SK-N-SH (cell line): ENCODE measurements at regions not wholly inside any gene's neighbourhood (a gene's known extent, or its start where the extent isn't known, plus 50 kb on each side); places are given as distances from the start of the nearest gene placed in this dataset.

Experiments used
- CTCF ChIA-PET: fragments of 300-600, 350-600 bp; formaldehyde crosslinking; extraction: SDS; loops from one replicate; lab custom pipeline; 2021; lab: Yijun Ruan, JAX
- POLR2A ChIA-PET: fragments of 350-600 bp; sonication (Branson Sonifier 250); formaldehyde crosslinking; extraction: SDS; loops from one replicate; lab custom pipeline; 2020; ENCODE audit warnings: antibody characterized with exemption, inconsistent platforms; lab: Yijun Ruan, JAX
- DNase-seq: peaks from one replicate; pipeline ENCODE4 v3.0.0; 2012
- H2AFZ ChIP-seq: fragments of 200-600 bp; sonication (generic); 2 replicates; pipeline ENCODE4 v1.8.1; 2016; ENCODE audit warnings: antibody characterized with exemption, mild to moderate bottlenecking, low read depth
- H3F3A ChIP-seq: fragments of 200-600 bp; sonication (generic); replicated peaks from 2 replicates; pipeline ENCODE3; 2016; ENCODE audit warnings: antibody characterized with exemption, mild to moderate bottlenecking; ENCODE audit not compliant: insufficient read depth
- H3K27ac ChIP-seq, 2 experiments: fragments of 200-500 bp in 1 of 2; fragments of 200-600 bp in 1 of 2; sonication (Bioruptor generic) in 1 of 2; sonication (generic), shearing (Covaris generic) in 1 of 2; 2 replicates each; pipeline versions ENCODE4 v1.5.1 to v1.6.1; 2014 to 2016; ENCODE audit warnings: low read depth in 2 of 2, inconsistent platforms in 1 of 2, low read length in 1 of 2, mild to moderate bottlenecking in 1 of 2, mixed read lengths in 1 of 2
- H3K27me3 ChIP-seq: fragments of 200-600 bp; sonication (generic), shearing (Covaris generic); 2 replicates; pipeline ENCODE4 v1.6.1; 2016; ENCODE audit warnings: mixed run types; ENCODE audit not compliant: insufficient read depth
- H3K36me3 ChIP-seq, 2 experiments: fragments of 200-500 bp in 1 of 2; fragments of 200-600 bp in 1 of 2; sonication (Bioruptor generic) in 1 of 2; sonication (generic) in 1 of 2; replicated peaks in 1 of 2; 2 replicates each; pipeline versions ENCODE3 to v1.5.1; 2014 to 2016; ENCODE audit warnings: low read length in 1 of 2, mild to moderate bottlenecking in 1 of 2; ENCODE audit not compliant: insufficient read depth in 2 of 2, control insufficient read depth in 1 of 2
- H3K4me1 ChIP-seq, 2 experiments: fragments of 200-500 bp in 1 of 2; fragments of 200-600 bp in 1 of 2; sonication (Bioruptor generic) in 1 of 2; sonication (generic), shearing (Covaris generic) in 1 of 2; 2 replicates each; pipeline versions ENCODE4 v1.5.1 to v1.6.1; 2014 to 2016; ENCODE audit warnings: low read depth in 1 of 2, low read length in 1 of 2, mixed run types in 1 of 2; ENCODE audit not compliant: insufficient read depth in 2 of 2, control insufficient read depth in 1 of 2
- H3K4me2 ChIP-seq: fragments of 200-600 bp; sonication (generic), shearing (Covaris generic); 2 replicates; pipeline ENCODE4 v1.6.1; 2017; ENCODE audit warnings: mixed run types
- H3K4me3 ChIP-seq, 2 experiments: fragments of 200-500 bp in 1 of 2; fragments of 200-600 bp in 1 of 2; sonication (Bioruptor generic) in 1 of 2; sonication (generic), shearing (Covaris generic) in 1 of 2; 2 replicates each; pipeline versions ENCODE4 v1.5.1 to v1.8.1; 2014 to 2016; ENCODE audit warnings: low read depth in 2 of 2, inconsistent platforms in 1 of 2, low read length in 1 of 2, mild to moderate bottlenecking in 1 of 2, mixed read lengths in 1 of 2, moderate library complexity in 1 of 2
- H3K79me2 ChIP-seq: fragments of 200-600 bp; sonication (generic); 2 replicates; pipeline ENCODE4 v1.8.1; 2017; ENCODE audit warnings: mild to moderate bottlenecking; ENCODE audit not compliant: insufficient read depth
- H3K9ac ChIP-seq: fragments of 200-600 bp; sonication (generic); 2 replicates; pipeline ENCODE4 v1.6.1; 2017; ENCODE audit warnings: mixed run types
- H3K9me2 ChIP-seq: fragments of 200-600 bp; sonication (generic); 2 replicates; pipeline ENCODE4 v1.6.1; 2017; ENCODE audit warnings: mixed run types
- H3K9me3 ChIP-seq: fragments of 200-600 bp; sonication (generic); 2 replicates; pipeline ENCODE4 v1.6.1; 2017; ENCODE audit warnings: mixed run types, mild to moderate bottlenecking, moderate library complexity
- H4K20me1 ChIP-seq: fragments of 200-600 bp; sonication (generic); 2 replicates; pipeline ENCODE4 v1.6.1; 2017; ENCODE audit warnings: mild to moderate bottlenecking, mixed run types; ENCODE audit not compliant: insufficient read depth
- ELF1 ChIP-seq: IDR thresholded peaks from 2 replicates; pipeline ENCODE4 v1.4.0; 2012
- EP300 ChIP-seq, 2 experiments: IDR thresholded peaks; 2 replicates each; pipeline versions ENCODE4 v1.4.0 to v1.6.1; 2012; ENCODE audit warnings: borderline replicate concordance in 1 of 2, low read depth in 1 of 2, low read length in 1 of 2
- EZH2phosphoT487 ChIP-seq: fragments of 200-600 bp; sonication (generic); IDR thresholded peaks from 2 replicates; pipeline ENCODE4 v1.6.1; 2017; ENCODE audit warnings: low read depth, mixed run types, mild to moderate bottlenecking, antibody characterized with exemption, moderate library complexity, borderline replicate concordance
- FOSL2 ChIP-seq: IDR thresholded peaks from 2 replicates; pipeline ENCODE4 v1.4.0; 2012; ENCODE audit warnings: low read depth, mild to moderate bottlenecking, moderate library complexity, borderline replicate concordance
- FOXJ3 ChIP-seq: sonication (generic); formaldehyde crosslinking; IDR thresholded peaks from 2 replicates; pipeline ENCODE4 v1.5.1; 2020; ENCODE audit warnings: mild to moderate bottlenecking, missing genetic modification reagents
- GABPA ChIP-seq: IDR thresholded peaks from 2 replicates; pipeline ENCODE4 v1.4.0; 2012; ENCODE audit warnings: low read depth, mild to moderate bottlenecking
- JUND ChIP-seq: IDR thresholded peaks from 2 replicates; pipeline ENCODE4 v1.4.0; 2012
- NFIC ChIP-seq: IDR thresholded peaks from 2 replicates; pipeline ENCODE4 v1.4.0; 2012; ENCODE audit warnings: borderline replicate concordance
- NRF1 ChIP-seq: IDR thresholded peaks from 2 replicates; pipeline ENCODE4 v1.6.1; 2012; ENCODE audit warnings: low read depth, mild to moderate bottlenecking, low read length
- RAD21 ChIP-seq: IDR thresholded peaks from 2 replicates; pipeline ENCODE4 v1.6.1; 2012; ENCODE audit warnings: mild to moderate bottlenecking, low read length
- RCOR1 ChIP-seq: fragments of 150-350 bp; IDR thresholded peaks from 2 replicates; pipeline ENCODE4 v1.6.1; 2017; ENCODE audit warnings: antibody characterized with exemption, low read length
- RXRA ChIP-seq: IDR thresholded peaks from 2 replicates; pipeline ENCODE4 v1.4.0; 2012; ENCODE audit warnings: low read depth, mild to moderate bottlenecking, borderline replicate concordance
- SMC3 ChIP-seq: IDR thresholded peaks from 2 replicates; pipeline ENCODE4 v1.6.1; 2012; ENCODE audit warnings: low read depth, low read length, improper control_type of control experiment
- TAF1 ChIP-seq: IDR thresholded peaks from 2 replicates; pipeline ENCODE4 v1.6.1; 2012; ENCODE audit warnings: low read depth, mild to moderate bottlenecking, low read length, moderate library complexity, borderline replicate concordance
- TCF12 ChIP-seq: IDR thresholded peaks from 2 replicates; pipeline ENCODE4 v1.4.0; 2012
- TEAD4 ChIP-seq: IDR thresholded peaks from 2 replicates; pipeline ENCODE4 v1.4.0; 2012; ENCODE audit warnings: mild to moderate bottlenecking, borderline replicate concordance; ENCODE audit not compliant: insufficient read depth
- YY1 ChIP-seq: IDR thresholded peaks from 2 replicates; pipeline ENCODE4 v1.4.0; 2012; ENCODE audit warnings: low read depth, mild to moderate bottlenecking
- WGBS: methylation state at CpG from one replicate; pipeline ENCODE4 v1.1.6; 2017; ENCODE audit warnings: low lambda C conversion rate; 5-methylcytosine and 5-hydroxymethylcytosine counted together
- TF ChIP-seq, protein P1 (sequence below): IDR thresholded peaks from 2 replicates; pipeline ENCODE4 v1.6.1; 2012; ENCODE audit warnings: mild to moderate bottlenecking, low read depth, low read length, moderate library complexity
- TF ChIP-seq, protein P2 (sequence below): IDR thresholded peaks from 2 replicates; pipeline ENCODE4 v1.4.0; 2012; ENCODE audit warnings: low read depth, borderline replicate concordance
- TF ChIP-seq, protein P3 (sequence below): IDR thresholded peaks from 2 replicates; pipeline ENCODE4 v1.4.0; 2012; ENCODE audit warnings: low read depth, borderline replicate concordance

DNA sequence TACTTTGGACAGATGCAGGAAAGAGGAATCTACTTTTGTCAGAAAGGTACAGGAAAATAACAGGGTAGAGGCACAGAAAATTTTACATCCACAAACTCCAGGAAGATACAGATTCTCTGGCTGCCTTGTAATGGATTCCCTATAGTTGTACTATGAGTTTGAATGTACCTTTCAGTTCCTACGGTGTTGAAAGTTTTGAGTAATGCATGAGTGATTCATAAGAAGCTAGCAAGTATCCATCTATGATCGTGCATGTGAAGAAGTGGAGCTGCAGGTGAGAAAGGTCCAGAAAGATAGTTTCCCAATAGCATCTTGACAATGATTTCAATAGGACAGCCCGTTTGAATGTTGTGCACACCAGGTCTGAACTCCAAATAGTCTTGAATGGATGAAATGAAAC is 786.5 kb upstream of the ROBO1 start (continued):
- TF ChIP-seq TEAD4 (no peak), RAD21 (no peak)

DNA sequence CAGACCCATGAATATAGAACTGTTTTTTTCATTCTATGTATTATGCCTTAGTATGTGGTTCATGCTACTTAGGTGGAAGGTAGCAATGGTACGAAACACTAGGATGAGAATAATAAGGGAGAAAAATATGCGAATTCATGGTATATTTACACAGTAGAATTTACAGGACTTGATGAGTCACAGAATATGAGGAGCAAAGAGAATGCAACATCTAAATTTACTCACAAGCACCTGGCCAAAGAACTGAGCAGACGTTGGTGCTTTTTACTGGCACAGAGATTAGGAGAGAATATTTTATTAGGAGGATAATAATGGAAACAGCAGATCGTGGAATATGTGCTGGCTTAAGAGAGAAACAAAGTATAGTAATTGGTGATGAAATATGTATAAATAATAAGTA is 785.4 kb upstream of the ROBO1 start:
- ChIA-PET CTCF (no interaction called here), POLR2A (no interaction called here)
- WGBS = 47% methylated on average over 4 of the region's 4 CpGs

More for the DNA sequence above, 785.4 kb upstream of the ROBO1 start:
- no peaks in the 10 kb centered on the region for H3K9me2 ChIP-seq
- H3K4me1 ChIP-seq = no peaks in the 10 kb centered on the region; a peak in 1 of 4 replicates
- no peaks in the 10 kb centered on the region for H3K36me3 ChIP-seq
- DNase-seq = no peak
- no peaks in the 10 kb centered on the region for H3K79me2 ChIP-seq
- H2AFZ ChIP-seq = no peak overlapping the region
- no peaks in the 10 kb centered on the region for H3F3A ChIP-seq
- no peaks in the 10 kb centered on the region for H4K20me1 ChIP-seq
- no peaks in the 10 kb centered on the region for H3K9me3 ChIP-seq
- no peak for TF ChIP-seq NFIC
- TF ChIP-seq TAF1 = no peak
- no peak for TF ChIP-seq SMC3
- TF ChIP-seq ELF1 = no peak
- no peak for TF ChIP-seq EZH2phosphoT487
- TF ChIP-seq RAD21 = no peak
- no peak for TF ChIP-seq RCOR1
- no peak for TF ChIP-seq TCF12
- TF ChIP-seq, protein P1, sequence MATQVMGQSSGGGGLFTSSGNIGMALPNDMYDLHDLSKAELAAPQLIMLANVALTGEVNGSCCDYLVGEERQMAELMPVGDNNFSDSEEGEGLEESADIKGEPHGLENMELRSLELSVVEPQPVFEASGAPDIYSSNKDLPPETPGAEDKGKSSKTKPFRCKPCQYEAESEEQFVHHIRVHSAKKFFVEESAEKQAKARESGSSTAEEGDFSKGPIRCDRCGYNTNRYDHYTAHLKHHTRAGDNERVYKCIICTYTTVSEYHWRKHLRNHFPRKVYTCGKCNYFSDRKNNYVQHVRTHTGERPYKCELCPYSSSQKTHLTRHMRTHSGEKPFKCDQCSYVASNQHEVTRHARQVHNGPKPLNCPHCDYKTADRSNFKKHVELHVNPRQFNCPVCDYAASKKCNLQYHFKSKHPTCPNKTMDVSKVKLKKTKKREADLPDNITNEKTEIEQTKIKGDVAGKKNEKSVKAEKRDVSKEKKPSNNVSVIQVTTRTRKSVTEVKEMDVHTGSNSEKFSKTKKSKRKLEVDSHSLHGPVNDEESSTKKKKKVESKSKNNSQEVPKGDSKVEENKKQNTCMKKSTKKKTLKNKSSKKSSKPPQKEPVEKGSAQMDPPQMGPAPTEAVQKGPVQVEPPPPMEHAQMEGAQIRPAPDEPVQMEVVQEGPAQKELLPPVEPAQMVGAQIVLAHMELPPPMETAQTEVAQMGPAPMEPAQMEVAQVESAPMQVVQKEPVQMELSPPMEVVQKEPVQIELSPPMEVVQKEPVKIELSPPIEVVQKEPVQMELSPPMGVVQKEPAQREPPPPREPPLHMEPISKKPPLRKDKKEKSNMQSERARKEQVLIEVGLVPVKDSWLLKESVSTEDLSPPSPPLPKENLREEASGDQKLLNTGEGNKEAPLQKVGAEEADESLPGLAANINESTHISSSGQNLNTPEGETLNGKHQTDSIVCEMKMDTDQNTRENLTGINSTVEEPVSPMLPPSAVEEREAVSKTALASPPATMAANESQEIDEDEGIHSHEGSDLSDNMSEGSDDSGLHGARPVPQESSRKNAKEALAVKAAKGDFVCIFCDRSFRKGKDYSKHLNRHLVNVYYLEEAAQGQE = no peak
- TF ChIP-seq, protein P2, sequence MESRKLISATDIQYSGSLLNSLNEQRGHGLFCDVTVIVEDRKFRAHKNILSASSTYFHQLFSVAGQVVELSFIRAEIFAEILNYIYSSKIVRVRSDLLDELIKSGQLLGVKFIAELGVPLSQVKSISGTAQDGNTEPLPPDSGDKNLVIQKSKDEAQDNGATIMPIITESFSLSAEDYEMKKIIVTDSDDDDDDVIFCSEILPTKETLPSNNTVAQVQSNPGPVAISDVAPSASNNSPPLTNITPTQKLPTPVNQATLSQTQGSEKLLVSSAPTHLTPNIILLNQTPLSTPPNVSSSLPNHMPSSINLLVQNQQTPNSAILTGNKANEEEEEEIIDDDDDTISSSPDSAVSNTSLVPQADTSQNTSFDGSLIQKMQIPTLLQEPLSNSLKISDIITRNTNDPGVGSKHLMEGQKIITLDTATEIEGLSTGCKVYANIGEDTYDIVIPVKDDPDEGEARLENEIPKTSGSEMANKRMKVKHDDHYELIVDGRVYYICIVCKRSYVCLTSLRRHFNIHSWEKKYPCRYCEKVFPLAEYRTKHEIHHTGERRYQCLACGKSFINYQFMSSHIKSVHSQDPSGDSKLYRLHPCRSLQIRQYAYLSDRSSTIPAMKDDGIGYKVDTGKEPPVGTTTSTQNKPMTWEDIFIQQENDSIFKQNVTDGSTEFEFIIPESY = no peak
- TF ChIP-seq FOSL2 = no peak
- TF ChIP-seq JUND = no peak
- TF ChIP-seq NRF1 = no peak
- no peak for TF ChIP-seq YY1
- TF ChIP-seq EP300 (IDR thresholded peaks at IDR 0.05; ENCODE audit: borderline replicate concordance in 1 of 2, low read depth in 1 of 2, low read length in 1 of 2) = no peak
- TF ChIP-seq, protein P3, sequence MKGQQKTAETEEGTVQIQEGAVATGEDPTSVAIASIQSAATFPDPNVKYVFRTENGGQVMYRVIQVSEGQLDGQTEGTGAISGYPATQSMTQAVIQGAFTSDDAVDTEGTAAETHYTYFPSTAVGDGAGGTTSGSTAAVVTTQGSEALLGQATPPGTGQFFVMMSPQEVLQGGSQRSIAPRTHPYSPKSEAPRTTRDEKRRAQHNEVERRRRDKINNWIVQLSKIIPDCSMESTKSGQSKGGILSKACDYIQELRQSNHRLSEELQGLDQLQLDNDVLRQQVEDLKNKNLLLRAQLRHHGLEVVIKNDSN = no peak
- TF ChIP-seq GABPA = no peak
- TF ChIP-seq FOXJ3 = no peak
- no peak for TF ChIP-seq RXRA
- H3K4me3 ChIP-seq = no peak overlapping the region
- no peak overlapping the region for H3K9ac ChIP-seq
- no peaks in the 10 kb centered on the region for H3K27me3 ChIP-seq
- no peak overlapping the region for H3K4me2 ChIP-seq
- no peak overlapping the region for H3K27ac ChIP-seq
